ENCODE measurements at regions not wholly inside any gene's neighbourhood (a gene's known extent, or its start where the extent isn't known, plus 50 kb on each side); places are given as distances from the start of the nearest gene placed in this dataset.
A peak's percentile ranks its signal among the peaks of the same experiment; 100 is the strongest.

DNA sequence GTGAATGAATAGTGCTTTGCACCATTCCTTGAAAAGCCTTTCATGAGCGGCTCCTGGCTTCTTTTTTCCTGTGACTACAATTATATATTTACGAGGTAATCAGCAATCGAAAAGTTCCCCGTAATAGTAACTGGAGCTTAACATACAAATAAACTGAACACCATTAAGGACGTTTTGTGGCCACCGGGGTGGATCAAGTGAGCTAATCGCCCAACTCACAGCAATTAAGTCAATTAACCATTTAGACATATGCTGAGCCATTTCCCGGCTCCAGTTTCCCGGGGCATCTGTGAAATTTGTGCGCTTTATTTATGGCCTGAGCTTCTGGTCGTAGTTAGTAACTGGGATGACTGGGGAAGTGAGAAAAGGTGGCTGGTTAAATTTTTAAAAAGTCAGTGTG, 465.2 kb downstream of the MIAT start:
- Histone ChIP-seq H3K4me3 (no peak overlapping the region), H3K36me3 (replicated peaks in 1 of 2) (no peaks in the 10 kb centered on the region), H3K4me1 (replicated peaks in 1 of 2) (no peaks in the 10 kb centered on the region), H3K9me3 (replicated peaks in 1 of 3) (no peaks in the 10 kb centered on the region), H3K27me3 (peaks cover 5% of the 10 kb centered on the region), H3K27ac (no peak overlapping the region)
- TF ChIP-seq POLR2A (IDR thresholded peaks at IDR 0.05) (no peak), CTCF (IDR thresholded peaks at IDR 0.05) (no peak)
- 79 to 87% (median 81%) methylated on average over 11 of the region's 11 CpGs for WGBS, 4 donors
- DNase-seq, result no peak
- intact Hi-C loops (cut with DNase I), result no loop called here

DNA sequence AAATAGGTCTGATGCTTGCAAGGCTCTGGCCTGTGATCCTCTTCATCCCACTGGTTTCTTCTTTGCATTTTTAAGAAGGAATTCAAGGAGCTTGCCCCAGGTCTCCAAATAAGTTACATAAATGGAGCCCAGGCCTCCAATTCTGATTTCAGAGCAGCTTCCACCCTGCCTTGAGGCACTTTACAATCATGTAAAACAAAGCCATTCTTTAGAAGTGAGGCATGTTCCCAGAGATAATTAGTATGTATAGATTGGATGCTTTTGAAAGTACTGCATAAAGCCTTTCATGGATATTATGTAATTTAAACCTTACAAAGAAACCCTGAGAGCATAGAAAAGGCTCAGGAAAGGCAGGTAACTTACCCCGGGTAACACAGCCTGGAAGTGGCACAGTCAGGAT, 466.5 kb downstream of the MIAT start:
- H3K27ac ChIP-seq, result peak overlapping the region in 1 of 5 donors; percentile 84
- no peak for TF ChIP-seq POLR2A (IDR thresholded peaks at IDR 0.05)
- TF ChIP-seq CTCF (IDR thresholded peaks at IDR 0.05), result no peak
- no peaks in the 10 kb centered on the region for H3K9me3 ChIP-seq (replicated peaks in 1 of 3)
- H3K27me3 ChIP-seq, result peaks cover 11% of the 10 kb centered on the region
- WGBS, 4 donors, result 69 to 84% (median 80%) methylated on average over 1 of the region's 1 CpG
- DNase-seq, result no peak
- no peaks in the 10 kb centered on the region for H3K36me3 ChIP-seq (replicated peaks in 1 of 2)
- no peak overlapping the region for H3K4me3 ChIP-seq
- intact Hi-C loops (cut with DNase I), result no loop called here
- H3K4me1 ChIP-seq (replicated peaks in 1 of 2), result no peaks in the 10 kb centered on the region

GRCh38 chr22:27124351-27124966, 467.1 kb downstream of the MIAT start:
- peak in 6 of 7 donors; percentile 24 to 63 (median 40) for DNase-seq
- intact Hi-C loops (cut with DNase I), result no loop called here
- peak overlapping the region in 1 of 5 donors; percentile 84 for H3K27ac ChIP-seq
- peaks cover 13% of the 10 kb centered on the region for H3K27me3 ChIP-seq
- H3K9me3 ChIP-seq (replicated peaks in 1 of 3), result no peaks in the 10 kb centered on the region
- TF ChIP-seq CTCF (IDR thresholded peaks at IDR 0.05) (no peak), POLR2A (IDR thresholded peaks at IDR 0.05) (no peak)
- H3K4me1 ChIP-seq (replicated peaks in 1 of 2), result no peaks in the 10 kb centered on the region
- 47 to 58% (median 53%) methylated on average over 15 to 16 of the region's 16 CpGs for WGBS, 4 donors
- H3K36me3 ChIP-seq (replicated peaks in 1 of 2), result no peaks in the 10 kb centered on the region
- H3K4me3 ChIP-seq, result no peak overlapping the region

- intact Hi-C loops (cut with DNase I), result no loop called here
- Histone ChIP-seq H3K4me3 (no peak overlapping the region), H3K36me3 (replicated peaks in 1 of 2) (no peaks in the 10 kb centered on the region), H3K27me3 (peaks cover 13% of the 10 kb centered on the region), H3K4me1 (replicated peaks in 1 of 2) (no peaks in the 10 kb centered on the region), H3K9me3 (replicated peaks in 1 of 3) (no peaks in the 10 kb centered on the region), H3K27ac (no peak overlapping the region)
- 79 to 86% (median 83%) methylated on average over 3 of the region's 3 CpGs for WGBS, 4 donors
- no peak for TF ChIP-seq CTCF (IDR thresholded peaks at IDR 0.05)
- TF ChIP-seq POLR2A (IDR thresholded peaks at IDR 0.05), result no peak
- no peak for DNase-seq
These were observed 468.2 kb downstream of the MIAT start for GRCh38 chr22:27125539-27125938.

All from adrenal gland (tissue), 9 donors.